Loucy (cell line): ENCODE measurements at regions not wholly inside any gene's neighbourhood (a gene's known extent, or its start where the extent isn't known, plus 50 kb on each side); places are given as distances from the start of the nearest gene placed in this dataset.

ENCODE experiments used
- CTCF ChIP-seq: fragments of 200-600 bp; sonication (generic); conservative IDR thresholded peaks from 2 replicates; pipeline ENCODE4 v1.5.1; 2014; ENCODE audit warnings: mild to moderate bottlenecking, antibody characterized with exemption, low read length
- EZH2phosphoT487 ChIP-seq: fragments of 200-600 bp; IDR thresholded peaks from 2 replicates; pipeline ENCODE4 v1.6.1; 2018; ENCODE audit warnings: antibody characterized with exemption, mild to moderate bottlenecking, moderate library complexity, borderline replicate concordance

GRCh38 chrX:39802908-39803307 is 294.9 kb downstream of the BCOR start:
- TF ChIP-seq CTCF (no peak), EZH2phosphoT487 (no peak)
